CD4-positive, CD25-positive, alpha-beta regulatory T cell (primary cell): ENCODE measurements at regions not wholly inside any gene's neighbourhood (a gene's known extent, or its start where the extent isn't known, plus 50 kb on each side); places are given as distances from the start of the nearest gene placed in this dataset.

Experiments used
- ATAC-seq, 2 donors: fragments of 150-1000 bp; cut with Tn5 transposase; one replicate each; pipeline ENCODE4 v1.10.0; 2021; ENCODE audit warnings: low read depth in 2 of 2, moderate number of reproducible peaks in 2 of 2, moderate library complexity in 1 of 2
- DNase-seq, 3 donors: peaks; one replicate each; pipeline versions ENCODE4 v3.0.0 to v3.0.0-alpha.2; 2012 to 2022; ENCODE audit warnings: mixed read lengths in 1 of 3
- H3K27ac ChIP-seq: one replicate; pipeline ENCODE4 v1.7.0; 2013; ENCODE audit warnings: mild to moderate bottlenecking, low read length; ENCODE audit not compliant: insufficient read depth, poor library complexity, severe bottlenecking
- H3K27me3 ChIP-seq: one replicate; pipeline ENCODE4 v1.7.0; 2013; ENCODE audit warnings: low read length; ENCODE audit not compliant: control insufficient read depth, insufficient read depth
- H3K36me3 ChIP-seq: one replicate; pipeline ENCODE4 v1.7.0; 2013; ENCODE audit warnings: mild to moderate bottlenecking, low read length, moderate library complexity; ENCODE audit not compliant: control insufficient read depth, insufficient read depth
- H3K4me1 ChIP-seq: 2 replicates; pipeline ENCODE4 v1.7.0; 2013; ENCODE audit warnings: mild to moderate bottlenecking, low read length; ENCODE audit not compliant: insufficient read depth, control insufficient read depth, poor library complexity, severe bottlenecking
- H3K4me3 ChIP-seq: one replicate; pipeline ENCODE4 v1.7.0; 2013; ENCODE audit warnings: low read depth, mild to moderate bottlenecking, low read length, moderate library complexity
- H3K9me3 ChIP-seq, 2 experiments: 1 replicate in 1 of 2; 2 replicates in 1 of 2; pipeline ENCODE4 v1.7.0; 2013; ENCODE audit warnings: low read length in 2 of 2, mild to moderate bottlenecking in 1 of 2, moderate library complexity in 1 of 2; ENCODE audit not compliant: control insufficient read depth in 2 of 2
- H3K27ac Mint-ChIP-seq, 3 donors: one replicate each; pipeline ENCODE4 v1.8.0; 2020 to 2022; ENCODE audit warnings: mild to moderate bottlenecking in 3 of 3, mixed read lengths in 3 of 3, moderate library complexity in 2 of 3
- H3K27me3 Mint-ChIP-seq: one replicate; pipeline ENCODE4 v1.8.0; 2022; ENCODE audit warnings: mild to moderate bottlenecking, mixed read lengths
- H3K36me3 Mint-ChIP-seq: one replicate; pipeline ENCODE4 v1.8.0; 2020; ENCODE audit warnings: mixed read lengths
- H3K4me1 Mint-ChIP-seq, 4 donors: one replicate each; pipeline ENCODE4 v1.8.0; 2020 to 2022; ENCODE audit warnings: mixed read lengths in 4 of 4, mild to moderate bottlenecking in 1 of 4
- H3K4me3 Mint-ChIP-seq, 4 donors: one replicate each; pipeline ENCODE4 v1.8.0; 2020 to 2022; ENCODE audit warnings: mild to moderate bottlenecking in 4 of 4, mixed read lengths in 4 of 4, moderate library complexity in 3 of 4
- H3K9me3 Mint-ChIP-seq, 7 donors: one replicate each; pipeline ENCODE4 v1.8.0; 2020 to 2022; ENCODE audit warnings: mixed read lengths in 7 of 7, mild to moderate bottlenecking in 3 of 7, moderate library complexity in 2 of 7

DNA sequence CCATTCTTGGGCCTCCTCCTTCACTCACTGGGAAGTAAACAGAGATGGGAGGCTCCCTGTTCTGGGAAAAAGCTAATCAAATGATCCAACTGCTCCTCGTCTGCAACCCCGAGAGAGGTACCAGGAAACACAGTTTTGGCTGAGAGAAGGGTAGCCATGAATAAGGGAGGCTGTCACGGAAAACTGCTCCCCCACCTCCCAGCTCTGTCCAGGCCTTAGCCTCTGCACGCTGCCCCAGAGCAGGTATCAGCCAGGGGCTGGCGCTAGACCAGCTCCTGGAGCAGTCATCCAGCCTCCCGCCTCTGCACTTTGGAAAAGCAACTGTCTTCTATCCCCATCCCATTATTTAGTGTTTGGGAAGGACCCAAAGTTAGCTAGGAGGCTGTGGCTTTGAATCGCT lies 266.1 kb downstream of the NDUFS4 start:
- H3K4me3 Mint-ChIP-seq: no peak overlapping the region
- Histone ChIP-seq H3K9me3 (no peaks in the 10 kb centered on the region), H3K36me3 (no peaks in the 10 kb centered on the region), H3K27ac (no peak overlapping the region), H3K27me3 (no peaks in the 10 kb centered on the region), H3K4me1 (no peaks in the 10 kb centered on the region), H3K4me3 (no peak overlapping the region)
- DNase-seq (no peak), ATAC-seq (no peak)
- no peaks in the 10 kb centered on the region for H3K27me3 Mint-ChIP-seq
- peaks cover 0 to 5% (median 0%) of the 10 kb centered on the region in 7 donors for H3K9me3 Mint-ChIP-seq
- H3K27ac Mint-ChIP-seq: no peak overlapping the region
- no peaks in the 10 kb centered on the region for H3K4me1 Mint-ChIP-seq
- H3K36me3 Mint-ChIP-seq: no peaks in the 10 kb centered on the region

DNA sequence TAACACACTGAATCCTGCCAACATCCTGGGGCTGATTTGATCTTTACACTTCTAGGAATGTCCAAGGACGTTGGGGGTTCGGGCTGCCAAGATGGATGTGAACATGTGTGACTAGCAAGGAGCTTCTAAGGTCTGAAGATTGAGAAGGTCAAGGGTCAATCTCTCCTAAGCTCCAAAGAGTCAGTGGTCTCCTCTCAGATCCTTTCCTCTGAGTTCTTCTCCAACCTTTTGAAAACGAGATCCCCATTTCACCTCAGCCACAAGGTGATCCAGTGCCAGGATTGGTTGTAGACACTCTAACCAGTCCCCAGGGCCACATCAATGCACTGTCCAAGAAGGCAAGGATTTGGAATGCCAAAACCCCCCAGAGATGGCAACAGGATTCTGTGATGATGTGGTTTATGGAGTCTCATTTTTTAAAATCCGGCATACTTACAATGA lies 266.8 kb downstream of the NDUFS4 start:
- Histone ChIP-seq H3K9me3 (no peaks in the 10 kb centered on the region), H3K4me3 (no peak overlapping the region), H3K4me1 (no peaks in the 10 kb centered on the region), H3K27ac (no peak overlapping the region), H3K27me3 (no peaks in the 10 kb centered on the region), H3K36me3 (no peaks in the 10 kb centered on the region)
- Mint-ChIP-seq H3K9me3 (peaks cover 0 to 4% (median 0%) of the 10 kb centered on the region in 7 donors), H3K27me3 (no peaks in the 10 kb centered on the region), H3K27ac (no peak overlapping the region), H3K4me1 (no peaks in the 10 kb centered on the region), H3K4me3 (no peak overlapping the region), H3K36me3 (no peaks in the 10 kb centered on the region)
- ATAC-seq (no peak), DNase-seq (no peak)

DNA sequence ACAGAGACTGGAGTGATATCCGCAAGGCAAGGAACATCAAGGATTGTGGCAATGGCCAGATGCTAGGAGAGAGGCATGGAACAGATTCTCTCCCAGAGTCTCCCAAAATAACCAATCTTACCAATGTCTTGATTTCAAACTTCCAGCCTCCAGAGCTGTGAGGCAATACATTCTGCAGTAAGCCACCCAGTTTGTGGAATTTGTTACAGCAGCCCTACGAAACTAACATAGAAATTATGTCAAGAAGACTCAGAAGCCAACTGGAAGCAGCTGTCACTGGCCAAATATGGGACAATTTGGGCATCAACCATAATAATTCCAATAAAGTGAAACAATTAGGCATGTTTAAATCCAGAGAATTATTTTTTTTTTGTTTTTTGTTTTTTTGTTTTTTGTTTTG lies 271.1 kb downstream of the NDUFS4 start:
- no peaks in the 10 kb centered on the region for H3K9me3 ChIP-seq
- H3K36me3 Mint-ChIP-seq: no peaks in the 10 kb centered on the region
- no peaks in the 10 kb centered on the region for H3K4me1 Mint-ChIP-seq
- no peak overlapping the region for H3K27ac ChIP-seq
- DNase-seq (no peak), ATAC-seq (no peak)
- no peaks in the 10 kb centered on the region for H3K4me1 ChIP-seq
- H3K27me3 ChIP-seq: no peaks in the 10 kb centered on the region
- H3K27me3 Mint-ChIP-seq: no peaks in the 10 kb centered on the region
- no peak overlapping the region for H3K4me3 ChIP-seq
- H3K9me3 Mint-ChIP-seq: peaks cover 0 to 5% (median 2%) of the 10 kb centered on the region in 7 donors
- no peak overlapping the region for H3K4me3 Mint-ChIP-seq
- H3K27ac Mint-ChIP-seq: no peak overlapping the region
- no peaks in the 10 kb centered on the region for H3K36me3 ChIP-seq
